ENCODE measurements at regions not wholly inside any gene's neighbourhood (a gene's known extent, or its start where the extent isn't known, plus 50 kb on each side); places are given as distances from the start of the nearest gene placed in this dataset.

GRCh38 chr19:29013325-29013724, 199.6 kb downstream of the UQCRFS1 start:
- intact Hi-C loops (cut with micrococcal nuclease), result no loop called here

GRCh38 chr19:29012457-29012856, 200.5 kb downstream of the UQCRFS1 start:
- intact Hi-C loops (cut with micrococcal nuclease), result no loop called here

More at GRCh38 chr19:29013325-29013724, 199.6 kb downstream of the UQCRFS1 start:
- Histone ChIP-seq H3K9ac (replicated peaks; ENCODE audit: extremely low read depth, insufficient read depth, low read length) (no peak overlapping the region), H3K27me3 (ENCODE audit: control insufficient read depth in 2 of 2, insufficient read depth in 2 of 2, low read length in 2 of 2) (no peaks in the 10 kb centered on the region), H3K27ac (ENCODE audit: insufficient read depth, low read depth, low read length) (no peak overlapping the region), H3K36me3 (ENCODE audit: control insufficient read depth in 2 of 2, extremely low read depth in 1 of 2, insufficient read depth in 2 of 2, low read length in 2 of 2) (no peaks in the 10 kb centered on the region), H2AFZ (ENCODE audit: low read depth, low read length) (no peak overlapping the region), H3K4me3 (replicated peaks in 1 of 3; ENCODE audit: insufficient read depth in 1 of 3, low read depth in 1 of 3, low read length in 3 of 3) (no peak overlapping the region), H3K79me2 (ENCODE audit: control insufficient read depth, insufficient read depth, low read length) (no peaks in the 10 kb centered on the region), H3K4me2 (ENCODE audit: insufficient read depth, low read length) (no peak overlapping the region), H3K9me1 (replicated peaks; ENCODE audit: control insufficient read depth, extremely low read depth, insufficient read depth, low read length) (no peaks in the 10 kb centered on the region), H4K20me1 (replicated peaks; ENCODE audit: control insufficient read depth, extremely low read depth, insufficient read depth, low read length) (no peaks in the 10 kb centered on the region), H3K9me3 (replicated peaks; ENCODE audit: control insufficient read depth, insufficient read depth, low read length) (peaks cover 3% of the 10 kb centered on the region), H3K4me1 (ENCODE audit: control insufficient read depth, extremely low read depth, insufficient read depth, low read length) (no peaks in the 10 kb centered on the region)
- TF ChIP-seq CTCF (IDR thresholded peaks at IDR 0.05; ENCODE audit: extremely low read depth in 1 of 2, insufficient read depth in 1 of 2, low read depth in 1 of 2, low read length in 2 of 2), result no peak
- TF ChIP-seq GATA2 (IDR thresholded peaks at IDR 0.05; ENCODE audit: insufficient read depth, insufficient read length, low read depth, low read length), result no peak
- TF ChIP-seq, protein P1, sequence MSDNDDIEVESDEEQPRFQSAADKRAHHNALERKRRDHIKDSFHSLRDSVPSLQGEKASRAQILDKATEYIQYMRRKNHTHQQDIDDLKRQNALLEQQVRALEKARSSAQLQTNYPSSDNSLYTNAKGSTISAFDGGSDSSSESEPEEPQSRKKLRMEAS (IDR thresholded peaks at IDR 0.05; ENCODE audit: insufficient read depth, insufficient read length), result no peak
- dilution Hi-C loops (cut with MboI; ENCODE audit: extremely low pct_ligation_motif_present, low sequenced_read_pairs), result no loop called here
- no peak for DNase-seq (ENCODE audit: low read depth, low spot score)
- no TSS peak for BruUV-seq (replicated peaks)
- ChIA-PET CTCF (no interaction called here), POLR2A (no interaction called here)
- FAIRE-seq, result no peak

More at GRCh38 chr19:29012457-29012856, 200.5 kb downstream of the UQCRFS1 start:
- DNase-seq (ENCODE audit: low read depth, low spot score) (no peak), FAIRE-seq (no peak)
- BruUV-seq (replicated peaks), result no TSS peak
- TF ChIP-seq CTCF (IDR thresholded peaks at IDR 0.05; ENCODE audit: extremely low read depth in 1 of 2, insufficient read depth in 1 of 2, low read depth in 1 of 2, low read length in 2 of 2) (no peak), JUN (IDR thresholded peaks at IDR 0.05; ENCODE audit: borderline replicate concordance, insufficient read depth, insufficient read length, low read depth) (no peak), POLR2A (IDR thresholded peaks at IDR 0.05; ENCODE audit: low read depth, low read length) (no peak), MYC (IDR thresholded peaks at IDR 0.05; ENCODE audit: low read depth, low read length) (no peak), POLR2AphosphoS5 (IDR thresholded peaks at IDR 0.05; ENCODE audit: insufficient read depth, low read depth, low read length) (no peak), GATA2 (IDR thresholded peaks at IDR 0.05; ENCODE audit: insufficient read depth, insufficient read length, low read depth, low read length) (no peak), EZH2 (IDR thresholded peaks at IDR 0.05; ENCODE audit: borderline replicate concordance, low read depth, low read length, severe bottlenecking) (no peak), FOS (IDR thresholded peaks at IDR 0.05; ENCODE audit: borderline replicate concordance, insufficient read depth, low read length) (no peak)
- TF ChIP-seq, protein P1 (IDR thresholded peaks at IDR 0.05; ENCODE audit: insufficient read depth, insufficient read length), result no peak
- H3K9me1 ChIP-seq (replicated peaks; ENCODE audit: control insufficient read depth, extremely low read depth, insufficient read depth, low read length), result no peaks in the 10 kb centered on the region
- no peaks in the 10 kb centered on the region for H3K79me2 ChIP-seq (ENCODE audit: control insufficient read depth, insufficient read depth, low read length)
- dilution Hi-C loops (cut with MboI; ENCODE audit: extremely low pct_ligation_motif_present, low sequenced_read_pairs), result no loop called here
- H3K27ac ChIP-seq (ENCODE audit: insufficient read depth, low read depth, low read length), result no peak overlapping the region
- ChIA-PET POLR2A (no interaction called here), CTCF (no interaction called here)
- H2AFZ ChIP-seq (ENCODE audit: low read depth, low read length), result no peak overlapping the region
- no peaks in the 10 kb centered on the region for H3K27me3 ChIP-seq (ENCODE audit: control insufficient read depth in 2 of 2, insufficient read depth in 2 of 2, low read length in 2 of 2)
- H3K4me1 ChIP-seq (ENCODE audit: control insufficient read depth, extremely low read depth, insufficient read depth, low read length), result no peaks in the 10 kb centered on the region
- no peaks in the 10 kb centered on the region for H4K20me1 ChIP-seq (replicated peaks; ENCODE audit: control insufficient read depth, extremely low read depth, insufficient read depth, low read length)
- no peak overlapping the region for H3K9ac ChIP-seq (replicated peaks; ENCODE audit: extremely low read depth, insufficient read depth, low read length)
- no peak overlapping the region for H3K4me2 ChIP-seq (ENCODE audit: insufficient read depth, low read length)
- H3K36me3 ChIP-seq (ENCODE audit: control insufficient read depth in 2 of 2, extremely low read depth in 1 of 2, insufficient read depth in 2 of 2, low read length in 2 of 2), result no peaks in the 10 kb centered on the region
- H3K4me3 ChIP-seq (replicated peaks in 1 of 3; ENCODE audit: insufficient read depth in 1 of 3, low read depth in 1 of 3, low read length in 3 of 3), result no peak overlapping the region
- H3K9me3 ChIP-seq (replicated peaks; ENCODE audit: control insufficient read depth, insufficient read depth, low read length), result peaks cover 3% of the 10 kb centered on the region

Measured in endothelial cell of umbilical vein (primary cell).